CD4-positive, alpha-beta T cell (primary cell): ENCODE measurements at regions not wholly inside any gene's neighbourhood (a gene's known extent, or its start where the extent isn't known, plus 50 kb on each side); places are given as distances from the start of the nearest gene placed in this dataset.

Experiments
- ATAC-seq: fragments of 200-7000 bp; cut with Tn5 transposase; one replicate; pipeline ENCODE4 v1.10.0; 2022; ENCODE audit warnings: mild to moderate bottlenecking; ENCODE audit not compliant: poor library complexity
- CTCF ChIA-PET: fragments of 350-600 bp; sonication (Branson Sonifier 250); formaldehyde crosslinking; loops from one replicate; lab custom pipeline; 2021; ENCODE audit warnings: antibody characterized with exemption, inconsistent platforms; lab: Charles Lee
- POLR2A ChIA-PET: fragments of 350-600 bp; sonication (Branson Sonifier 250); formaldehyde crosslinking; loops from one replicate; lab custom pipeline; 2021; ENCODE audit warnings: antibody characterized with exemption, inconsistent platforms; lab: Charles Lee
- DNase-seq, 14 experiments: peaks; one replicate each; pipeline ENCODE4 v3.0.0-alpha.2; 2013 to 2020; ENCODE audit warnings: mixed read lengths in 2 of 14
- H3K27ac ChIP-seq, 2 donors: one replicate each; pipeline versions ENCODE4 v1.5.1 to v1.7.0; 2013; ENCODE audit warnings: low read length in 2 of 2, low read depth in 1 of 2, mild to moderate bottlenecking in 1 of 2
- H3K27me3 ChIP-seq, 2 experiments: 1 replicate in 1 of 2; 2 replicates in 1 of 2; pipeline versions ENCODE4 v1.6.1 to v1.7.0; 2013; ENCODE audit warnings: low read length in 2 of 2, control low read depth in 1 of 2, mild to moderate bottlenecking in 1 of 2, moderate library complexity in 1 of 2; ENCODE audit not compliant: insufficient read depth in 2 of 2, control insufficient read depth in 1 of 2
- H3K36me3 ChIP-seq: one replicate; pipeline ENCODE4 v1.6.1; 2013; ENCODE audit warnings: low read length, control low read depth; ENCODE audit not compliant: insufficient read depth
- H3K4me1 ChIP-seq: one replicate; pipeline ENCODE4 v1.6.1; 2013; ENCODE audit warnings: low read length, control low read depth; ENCODE audit not compliant: insufficient read depth
- H3K4me3 ChIP-seq: one replicate; pipeline ENCODE4 v1.5.1; 2013; ENCODE audit warnings: mild to moderate bottlenecking, low read length, moderate library complexity
- H3K9me3 ChIP-seq, 2 experiments: 1 replicate in 1 of 2; 2 replicates in 1 of 2; pipeline versions ENCODE4 v1.6.1 to v1.7.0; 2013; ENCODE audit warnings: low read length in 2 of 2, mild to moderate bottlenecking in 2 of 2, control low read depth in 1 of 2, moderate library complexity in 1 of 2; ENCODE audit not compliant: control insufficient read depth in 1 of 2, insufficient read depth in 1 of 2
- H3K27ac Mint-ChIP-seq: one replicate; pipeline ENCODE4 v1.8.0; 2020; ENCODE audit warnings: mixed read lengths
- H3K27me3 Mint-ChIP-seq: one replicate; pipeline ENCODE4 v1.8.0; 2021; ENCODE audit warnings: mixed read lengths
- H3K36me3 Mint-ChIP-seq: one replicate; pipeline ENCODE4 v1.8.0; 2021; ENCODE audit warnings: low read depth, mixed read lengths
- H3K4me1 Mint-ChIP-seq: one replicate; pipeline ENCODE4 v1.8.0; 2021; ENCODE audit warnings: low read depth, mixed read lengths
- H3K4me3 Mint-ChIP-seq: one replicate; pipeline ENCODE4 v1.8.0; 2020; ENCODE audit warnings: mild to moderate bottlenecking, mixed read lengths
- H3K9me3 Mint-ChIP-seq: one replicate; pipeline ENCODE4 v1.8.0; 2020; ENCODE audit warnings: mixed read lengths
- intact Hi-C, 2 experiments: fragments of 100-400 bp; cut with DNase I in 1 of 2; cut with micrococcal nuclease in 1 of 2; formaldehyde crosslinking; loops; one replicate each; pipeline versions ENCODE4 v1.15.1 to v1.9.0; 2023 to 2025; cut with DNase I, micrococcal nuclease
- TF ChIP-seq, protein P1 (sequence below): fragments of 200-600 bp; IDR thresholded peaks from one replicate; pipeline ENCODE4 v1.8.0; 2022; ENCODE audit warnings: antibody characterized with exemption, mild to moderate bottlenecking

GRCh38 chr4:124953486-124953885, 241.0 kb upstream of the ANKRD50 start:
- Mint-ChIP-seq H3K9me3 (peaks cover 6% of the 10 kb centered on the region), H3K36me3 (no peaks in the 10 kb centered on the region), H3K4me3 (no peak overlapping the region), H3K27me3 (no peaks in the 10 kb centered on the region), H3K4me1 (no peaks in the 10 kb centered on the region), H3K27ac (no peak overlapping the region)
- H3K9me3 ChIP-seq: no peaks in the 10 kb centered on the region
- no peaks in the 10 kb centered on the region for H3K27me3 ChIP-seq
- ATAC-seq: no peak
- no peaks in the 10 kb centered on the region for H3K36me3 ChIP-seq
- no peak for DNase-seq
- ChIA-PET POLR2A (interaction anchor here (0.6 kb wide), 1 partner anchor 536 kb away, joined by 3 read pairs; no protein-coding TSS in a partner anchor), CTCF (no interaction called here)
- TF ChIP-seq, protein P1, sequence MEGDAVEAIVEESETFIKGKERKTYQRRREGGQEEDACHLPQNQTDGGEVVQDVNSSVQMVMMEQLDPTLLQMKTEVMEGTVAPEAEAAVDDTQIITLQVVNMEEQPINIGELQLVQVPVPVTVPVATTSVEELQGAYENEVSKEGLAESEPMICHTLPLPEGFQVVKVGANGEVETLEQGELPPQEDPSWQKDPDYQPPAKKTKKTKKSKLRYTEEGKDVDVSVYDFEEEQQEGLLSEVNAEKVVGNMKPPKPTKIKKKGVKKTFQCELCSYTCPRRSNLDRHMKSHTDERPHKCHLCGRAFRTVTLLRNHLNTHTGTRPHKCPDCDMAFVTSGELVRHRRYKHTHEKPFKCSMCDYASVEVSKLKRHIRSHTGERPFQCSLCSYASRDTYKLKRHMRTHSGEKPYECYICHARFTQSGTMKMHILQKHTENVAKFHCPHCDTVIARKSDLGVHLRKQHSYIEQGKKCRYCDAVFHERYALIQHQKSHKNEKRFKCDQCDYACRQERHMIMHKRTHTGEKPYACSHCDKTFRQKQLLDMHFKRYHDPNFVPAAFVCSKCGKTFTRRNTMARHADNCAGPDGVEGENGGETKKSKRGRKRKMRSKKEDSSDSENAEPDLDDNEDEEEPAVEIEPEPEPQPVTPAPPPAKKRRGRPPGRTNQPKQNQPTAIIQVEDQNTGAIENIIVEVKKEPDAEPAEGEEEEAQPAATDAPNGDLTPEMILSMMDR: no peak
- H3K4me3 ChIP-seq: no peak overlapping the region
- intact Hi-C loops: no loop called here
- H3K4me1 ChIP-seq: no peaks in the 10 kb centered on the region
- H3K27ac ChIP-seq: no peak overlapping the region

DNA sequence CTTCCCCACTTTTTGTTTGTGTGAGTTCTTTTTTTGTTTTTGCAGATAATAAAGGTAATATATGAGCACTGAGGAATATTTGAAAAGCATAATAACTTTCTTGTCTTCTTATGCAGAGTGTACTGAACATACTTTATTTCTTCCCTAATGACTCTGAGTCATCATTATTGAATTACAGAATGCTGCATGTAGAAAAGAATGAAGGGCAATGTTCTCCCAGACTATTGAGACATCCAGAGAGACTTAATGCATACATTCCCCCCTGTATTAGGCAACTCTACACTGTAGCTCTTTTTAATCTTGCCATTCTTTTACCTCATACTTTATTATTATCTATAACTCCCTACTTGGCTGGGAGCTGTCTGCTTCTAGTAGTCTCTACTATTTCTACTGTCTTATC, 240.5 kb upstream of the ANKRD50 start:
- H3K27ac Mint-ChIP-seq: no peak overlapping the region
- POLR2A ChIA-PET: no interaction called here
- no peaks in the 10 kb centered on the region for H3K27me3 ChIP-seq

GRCh38 chr4:124952601-124953000, 240.1 kb upstream of the ANKRD50 start:
- H3K27ac ChIP-seq: no peak overlapping the region
- Mint-ChIP-seq H3K4me3 (no peak overlapping the region), H3K27me3 (no peaks in the 10 kb centered on the region)

More for the DNA sequence above, 240.5 kb upstream of the ANKRD50 start:
- no peaks in the 10 kb centered on the region for H3K9me3 ChIP-seq
- H3K4me1 ChIP-seq: no peaks in the 10 kb centered on the region
- intact Hi-C loops: no loop called here
- no peaks in the 10 kb centered on the region for H3K4me1 Mint-ChIP-seq
- CTCF ChIA-PET: no interaction called here
- ATAC-seq (no peak), DNase-seq (no peak)
- TF ChIP-seq, protein P1: no peak
- H3K27ac ChIP-seq: no peak overlapping the region
- no peak overlapping the region for H3K4me3 Mint-ChIP-seq
- H3K36me3 ChIP-seq: no peaks in the 10 kb centered on the region
- no peaks in the 10 kb centered on the region for H3K36me3 Mint-ChIP-seq
- H3K27me3 Mint-ChIP-seq: no peaks in the 10 kb centered on the region
- peaks cover 6% of the 10 kb centered on the region for H3K9me3 Mint-ChIP-seq
- no peak overlapping the region for H3K4me3 ChIP-seq

More at GRCh38 chr4:124952601-124953000, 240.1 kb upstream of the ANKRD50 start:
- DNase-seq: no peak
- Histone ChIP-seq H3K4me3 (no peak overlapping the region), H3K4me1 (no peaks in the 10 kb centered on the region), H3K36me3 (no peaks in the 10 kb centered on the region), H3K9me3 (no peaks in the 10 kb centered on the region), H3K27me3 (no peaks in the 10 kb centered on the region)
- intact Hi-C loops: no loop called here
- CTCF ChIA-PET: no interaction called here
- TF ChIP-seq, protein P1: no peak
- ATAC-seq: no peak
- POLR2A ChIA-PET: no interaction called here
- Mint-ChIP-seq H3K36me3 (no peaks in the 10 kb centered on the region), H3K4me1 (no peaks in the 10 kb centered on the region), H3K27ac (no peak overlapping the region), H3K9me3 (peaks cover 4% of the 10 kb centered on the region)
